ENCODE measurements at regions not wholly inside any gene's neighbourhood (a gene's known extent, or its start where the extent isn't known, plus 50 kb on each side); places are given as distances from the start of the nearest gene placed in this dataset.

GRCh38 chr6:109221543-109222195 lies 126.4 kb downstream of the CEP57L1 start:
- no peak for TF ChIP-seq CTCF (IDR thresholded peaks at IDR 0.05)
- no peak for TF ChIP-seq POLR2A (IDR thresholded peaks at IDR 0.05)

Measured in adrenal gland (tissue), 5 donors.